Bronchial epithelial cell (primary cell): ENCODE measurements at regions not wholly inside any gene's neighbourhood (a gene's known extent, or its start where the extent isn't known, plus 50 kb on each side); places are given as distances from the start of the nearest gene placed in this dataset.
A peak's percentile ranks its signal among the peaks of the same experiment; 100 is the strongest.

ENCODE experiments used
- DNase-seq: peaks from one replicate; pipeline ENCODE4 v3.0.0-alpha.2; 2010; ENCODE audit warnings: low read depth
- FAIRE-seq: peaks from 2 replicates; lab custom pipeline; 2011; peaks lifted over from hg19 to GRCh38; lab: Jason Lieb, UNC
- H3K27me3 ChIP-seq: 2 replicates; pipeline ENCODE4 v1.5.1; 2011; ENCODE audit warnings: low read length; ENCODE audit not compliant: control insufficient read depth, insufficient read depth
- H3K36me3 ChIP-seq: 2 replicates; pipeline ENCODE4 v1.5.1; 2011; ENCODE audit warnings: low read length; ENCODE audit not compliant: control insufficient read depth, insufficient read depth
- H3K4me3 ChIP-seq: 2 replicates; pipeline ENCODE4 v1.5.1; 2011; ENCODE audit warnings: mild to moderate bottlenecking, low read depth, low read length, control low read depth
- TF ChIP-seq, protein P1 (sequence below): IDR thresholded peaks from 2 replicates; pipeline ENCODE4 v1.5.1; 2011; ENCODE audit warnings: mild to moderate bottlenecking, moderate library complexity, low read length, control low read depth, inconsistent platforms; ENCODE audit not compliant: insufficient read depth, severe bottlenecking

DNA sequence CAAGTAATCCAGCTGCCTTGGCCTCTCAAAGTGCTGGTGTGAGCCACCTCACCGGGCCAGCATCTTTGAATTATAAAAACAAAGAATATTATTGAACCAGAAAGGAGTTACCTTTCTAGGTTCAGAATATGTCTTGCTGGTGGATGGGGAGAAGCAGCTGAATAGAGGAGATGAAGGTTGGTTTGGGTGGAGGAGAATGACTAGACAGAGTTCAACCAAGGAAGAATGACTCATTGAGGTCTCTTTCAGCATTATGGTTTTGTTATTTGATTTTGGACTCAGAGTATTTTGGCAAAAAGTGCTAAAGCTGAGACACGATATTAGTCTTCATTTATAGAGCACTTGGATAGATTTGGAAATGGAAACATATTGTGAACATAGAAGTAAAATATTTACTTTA is 75.2 kb upstream of the MPDZ start:
- Histone ChIP-seq H3K4me3 (no peak overlapping the region), H3K27me3 (no peaks in the 10 kb centered on the region), H3K36me3 (no peaks in the 10 kb centered on the region)
- DNase-seq (peak; percentile 39), FAIRE-seq (no peak)
- TF ChIP-seq, protein P1, sequence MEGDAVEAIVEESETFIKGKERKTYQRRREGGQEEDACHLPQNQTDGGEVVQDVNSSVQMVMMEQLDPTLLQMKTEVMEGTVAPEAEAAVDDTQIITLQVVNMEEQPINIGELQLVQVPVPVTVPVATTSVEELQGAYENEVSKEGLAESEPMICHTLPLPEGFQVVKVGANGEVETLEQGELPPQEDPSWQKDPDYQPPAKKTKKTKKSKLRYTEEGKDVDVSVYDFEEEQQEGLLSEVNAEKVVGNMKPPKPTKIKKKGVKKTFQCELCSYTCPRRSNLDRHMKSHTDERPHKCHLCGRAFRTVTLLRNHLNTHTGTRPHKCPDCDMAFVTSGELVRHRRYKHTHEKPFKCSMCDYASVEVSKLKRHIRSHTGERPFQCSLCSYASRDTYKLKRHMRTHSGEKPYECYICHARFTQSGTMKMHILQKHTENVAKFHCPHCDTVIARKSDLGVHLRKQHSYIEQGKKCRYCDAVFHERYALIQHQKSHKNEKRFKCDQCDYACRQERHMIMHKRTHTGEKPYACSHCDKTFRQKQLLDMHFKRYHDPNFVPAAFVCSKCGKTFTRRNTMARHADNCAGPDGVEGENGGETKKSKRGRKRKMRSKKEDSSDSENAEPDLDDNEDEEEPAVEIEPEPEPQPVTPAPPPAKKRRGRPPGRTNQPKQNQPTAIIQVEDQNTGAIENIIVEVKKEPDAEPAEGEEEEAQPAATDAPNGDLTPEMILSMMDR, result no peak

DNA sequence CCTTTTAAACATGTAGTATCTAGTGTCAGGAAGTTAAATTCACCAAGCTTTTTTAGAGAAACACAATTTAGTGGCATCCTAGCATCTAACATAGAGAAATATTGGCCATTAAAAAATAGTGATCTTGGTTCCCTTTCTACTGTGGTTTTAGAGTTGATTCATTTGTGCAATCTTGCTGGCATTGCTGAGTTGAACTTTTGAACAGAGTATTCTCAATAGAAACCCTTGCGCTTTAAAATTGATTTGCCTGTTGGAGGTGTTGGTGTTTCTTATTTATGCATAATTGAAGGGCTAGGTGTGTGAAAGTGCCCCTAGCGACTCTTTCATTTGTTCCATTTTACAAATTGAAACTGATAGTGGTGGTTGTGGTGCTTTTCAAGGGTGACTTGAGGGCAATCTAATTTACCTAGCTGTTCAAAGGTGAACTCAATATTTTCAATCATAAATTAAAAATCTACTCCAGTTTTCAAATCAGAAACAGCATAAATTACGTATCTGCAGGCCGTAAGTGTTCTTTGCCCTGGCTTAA is 73.0 kb upstream of the MPDZ start:
- Histone ChIP-seq H3K36me3 (no peaks in the 10 kb centered on the region), H3K27me3 (no peaks in the 10 kb centered on the region), H3K4me3 (no peak overlapping the region)
- TF ChIP-seq, protein P1, result no peak
- no peak for FAIRE-seq
- no peak for DNase-seq

DNA sequence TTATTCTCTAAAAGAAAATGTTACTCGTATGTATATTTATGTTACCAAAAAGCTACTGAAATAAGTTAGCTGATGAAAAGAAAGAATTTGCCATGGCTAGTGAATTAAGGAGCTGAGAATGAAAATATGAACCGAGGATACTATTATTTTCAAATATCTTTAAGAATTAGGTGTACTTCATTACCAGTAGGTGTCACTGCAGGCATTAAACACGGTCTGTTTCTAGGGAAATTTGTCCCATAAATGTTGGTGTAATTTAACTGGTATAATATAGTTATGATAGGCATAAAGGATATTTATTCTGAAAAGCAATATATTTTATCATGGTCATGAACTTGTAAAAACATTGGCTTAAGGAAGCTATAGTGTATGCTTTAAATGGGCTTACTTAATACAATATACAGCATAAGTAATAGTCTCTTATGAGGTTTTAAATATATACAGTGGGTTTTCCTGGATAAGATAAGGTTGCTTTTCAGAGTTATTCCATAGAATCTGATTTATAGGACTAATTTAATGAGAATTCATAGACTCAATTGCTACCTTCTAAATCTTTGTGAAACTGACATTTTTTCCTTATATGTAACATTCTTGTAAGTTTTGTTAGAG is 72.4 kb upstream of the MPDZ start:
- TF ChIP-seq, protein P1, result peak; percentile 27
- H3K27me3 ChIP-seq, result no peaks in the 10 kb centered on the region
- H3K36me3 ChIP-seq, result no peaks in the 10 kb centered on the region
- H3K4me3 ChIP-seq, result no peak overlapping the region
- peak; percentile 51 for DNase-seq
- no peak for FAIRE-seq

DNA sequence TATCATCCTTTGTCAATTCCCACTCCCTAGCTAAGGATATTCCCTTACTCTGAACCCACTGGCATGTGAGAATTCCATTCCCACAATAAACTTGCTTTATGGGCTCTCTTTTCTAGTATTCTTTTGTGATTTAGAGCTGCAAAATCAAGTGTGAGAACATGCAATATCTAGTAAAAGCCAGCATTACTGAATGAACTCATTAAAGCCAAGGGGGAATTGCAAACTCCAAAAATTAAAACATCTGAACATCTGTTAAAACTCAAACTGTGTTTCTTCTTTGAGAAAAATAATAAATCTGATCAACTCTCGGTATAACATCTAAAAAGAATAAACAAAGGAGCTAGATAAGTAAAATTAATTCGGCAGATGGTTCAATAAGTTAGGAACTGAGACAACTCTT is 53.1 kb upstream of the MPDZ start:
- TF ChIP-seq, protein P1, result no peak
- Histone ChIP-seq H3K36me3 (no peaks in the 10 kb centered on the region), H3K27me3 (no peaks in the 10 kb centered on the region), H3K4me3 (no peak overlapping the region)
- no peak for FAIRE-seq
- DNase-seq, result no peak

DNA sequence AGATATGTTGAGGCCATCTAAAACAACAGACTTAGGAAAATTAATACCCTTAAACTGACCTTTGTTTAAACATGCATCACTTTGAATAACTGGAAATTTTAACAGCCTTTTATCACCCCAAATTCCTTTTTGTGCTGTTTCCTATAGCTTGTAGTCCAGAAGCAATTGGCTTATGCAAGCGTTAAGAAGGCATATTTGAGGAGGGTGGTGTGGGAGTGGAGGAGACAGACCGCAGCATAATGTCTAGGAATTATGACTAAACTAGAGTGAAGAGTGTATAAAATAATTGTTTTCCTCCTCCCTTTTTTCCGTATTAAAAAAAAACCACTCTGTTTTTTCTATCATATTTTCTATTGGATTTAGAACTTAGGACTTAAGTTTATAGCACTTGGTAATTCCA is 51.8 kb upstream of the MPDZ start:
- no peak overlapping the region for H3K4me3 ChIP-seq
- FAIRE-seq, result no peak
- no peaks in the 10 kb centered on the region for H3K36me3 ChIP-seq
- no peaks in the 10 kb centered on the region for H3K27me3 ChIP-seq
- TF ChIP-seq, protein P1, result no peak
- DNase-seq, result no peak

DNA sequence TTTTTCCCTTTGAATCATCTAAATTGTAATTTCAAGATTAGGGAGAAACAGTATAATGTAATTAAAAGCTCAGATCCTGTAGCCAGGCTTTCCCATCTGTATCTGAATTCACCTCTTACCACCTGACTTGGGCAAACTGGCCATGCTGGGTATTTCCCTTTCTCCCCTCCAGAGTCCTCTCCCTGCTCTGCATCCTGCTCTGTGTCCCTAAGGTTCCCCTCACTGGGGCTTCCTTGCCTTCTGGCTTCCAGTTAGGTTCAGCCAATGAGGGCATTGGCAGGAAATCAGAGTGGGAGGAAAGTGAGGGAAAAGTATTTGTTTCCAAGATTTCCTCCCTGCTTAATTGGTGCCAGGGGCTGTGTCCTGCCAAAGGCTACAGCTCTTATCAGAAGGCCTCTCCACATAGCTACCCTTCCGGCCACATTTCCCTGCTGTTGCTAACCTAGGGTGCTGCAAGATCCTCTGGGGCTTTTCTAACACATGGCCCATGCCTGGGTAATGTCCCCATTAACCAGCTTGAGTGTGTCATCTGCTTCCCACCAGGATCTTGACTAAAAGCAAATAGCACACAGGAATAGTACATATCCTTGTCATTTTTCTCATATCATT is 51.0 kb upstream of the MPDZ start:
- DNase-seq (no peak), FAIRE-seq (no peak)
- Histone ChIP-seq H3K4me3 (no peak overlapping the region), H3K27me3 (no peaks in the 10 kb centered on the region), H3K36me3 (no peaks in the 10 kb centered on the region)
- TF ChIP-seq, protein P1, result no peak
